Effector memory CD4-positive, alpha-beta T cell (primary cell): ENCODE measurements at regions not wholly inside any gene's neighbourhood (a gene's known extent, or its start where the extent isn't known, plus 50 kb on each side); places are given as distances from the start of the nearest gene placed in this dataset.
"Not testable (repeated sequence)": the region's sequence is repeated elsewhere in the genome, so short reads cannot be mapped to it uniquely, and the experiment has no call there.

Experiments used
- DNase-seq, 3 donors: peaks; one replicate each; pipeline ENCODE4 v3.0.0-alpha.2; 2020
- H3K27ac ChIP-seq: 2 replicates; pipeline ENCODE4 v1.7.0; 2013; ENCODE audit warnings: mild to moderate bottlenecking, low read length, moderate library complexity; ENCODE audit not compliant: insufficient read depth, poor library complexity, severe bottlenecking
- H3K27me3 ChIP-seq: replicated peaks from 2 replicates; pipeline ENCODE4 v1.7.0; 2013; ENCODE audit warnings: mild to moderate bottlenecking, low read length; ENCODE audit not compliant: insufficient read depth, control insufficient read depth, poor library complexity, severe bottlenecking
- H3K36me3 ChIP-seq: 2 replicates; pipeline ENCODE4 v1.7.0; 2013; ENCODE audit warnings: mild to moderate bottlenecking, low read length, moderate library complexity; ENCODE audit not compliant: control insufficient read depth, insufficient read depth
- H3K4me1 ChIP-seq: 2 replicates; pipeline ENCODE4 v1.7.0; 2013; ENCODE audit warnings: low read length, mild to moderate bottlenecking; ENCODE audit not compliant: control insufficient read depth, insufficient read depth, poor library complexity, severe bottlenecking
- H3K4me3 ChIP-seq: 2 replicates; pipeline ENCODE4 v1.7.0; 2013; ENCODE audit warnings: low read length, low read depth, mild to moderate bottlenecking; ENCODE audit not compliant: insufficient read depth, poor library complexity, severe bottlenecking
- H3K9me3 ChIP-seq: 2 replicates; pipeline ENCODE4 v1.7.0; 2013; ENCODE audit warnings: mild to moderate bottlenecking, low read length, moderate library complexity; ENCODE audit not compliant: control insufficient read depth

- Histone ChIP-seq H3K27me3 (no peaks in the 10 kb centered on the region), H3K27ac (no peak overlapping the region), H3K36me3 (no peaks in the 10 kb centered on the region), H3K4me1 (no peaks in the 10 kb centered on the region), H3K4me3 (no peak overlapping the region), H3K9me3 (no peaks in the 10 kb centered on the region)
- no peak for DNase-seq
These were observed 75.2 kb upstream of the ADTRP start for GRCh38 chr6:11853678-11854407.

- Histone ChIP-seq H3K27ac (no peak overlapping the region), H3K4me1 (no peaks in the 10 kb centered on the region), H3K4me3 (no peak overlapping the region), H3K27me3 (no peaks in the 10 kb centered on the region), H3K9me3 (no peaks in the 10 kb centered on the region), H3K36me3 (no peaks in the 10 kb centered on the region)
- DNase-seq: no peak
These were observed 73.6 kb upstream of the ADTRP start for GRCh38 chr6:11852061-11852651.

- no peak overlapping the region for H3K4me3 ChIP-seq
- H3K4me1 ChIP-seq: no peaks in the 10 kb centered on the region
- no peaks in the 10 kb centered on the region for H3K9me3 ChIP-seq
- no peak for DNase-seq
- no peaks in the 10 kb centered on the region for H3K27me3 ChIP-seq
- no peak overlapping the region for H3K27ac ChIP-seq
- H3K36me3 ChIP-seq: no peaks in the 10 kb centered on the region
These were observed 72.8 kb upstream of the ADTRP start for GRCh38 chr6:11851387-11851786.

- DNase-seq: no peak
- H3K36me3 ChIP-seq: no peaks in the 10 kb centered on the region
- no peaks in the 10 kb centered on the region for H3K27me3 ChIP-seq
- no peaks in the 10 kb centered on the region for H3K4me1 ChIP-seq
- H3K27ac ChIP-seq: no peak overlapping the region
- no peaks in the 10 kb centered on the region for H3K9me3 ChIP-seq
- H3K4me3 ChIP-seq: no peak overlapping the region
These were observed 70.5 kb upstream of the ADTRP start for GRCh38 chr6:11848852-11849731.

GRCh38 chr6:11848346-11848651 lies 69.7 kb upstream of the ADTRP start:
- H3K4me1 ChIP-seq: no peaks in the 10 kb centered on the region
- H3K9me3 ChIP-seq: no peaks in the 10 kb centered on the region
- H3K4me3 ChIP-seq: no peak overlapping the region
- no peaks in the 10 kb centered on the region for H3K27me3 ChIP-seq
- no peaks in the 10 kb centered on the region for H3K36me3 ChIP-seq
- no peak for DNase-seq
- no peak overlapping the region for H3K27ac ChIP-seq

GRCh38 chr6:11847515-11848345 lies 69.1 kb upstream of the ADTRP start:
- H3K4me3 ChIP-seq: no peak overlapping the region
- no peak overlapping the region for H3K27ac ChIP-seq
- no peaks in the 10 kb centered on the region for H3K4me1 ChIP-seq
- H3K36me3 ChIP-seq: no peaks in the 10 kb centered on the region
- DNase-seq: no peak
- no peaks in the 10 kb centered on the region for H3K27me3 ChIP-seq
- no peaks in the 10 kb centered on the region for H3K9me3 ChIP-seq

- not testable (repeated sequence) for DNase-seq, H3K27ac ChIP-seq, H3K4me1 ChIP-seq
These were observed 68.5 kb upstream of the ADTRP start for GRCh38 chr6:11847068-11847467.

GRCh38 chr6:11845664-11846577 lies 67.3 kb upstream of the ADTRP start:
- H3K27me3 ChIP-seq: no peaks in the 10 kb centered on the region
- H3K36me3 ChIP-seq: no peaks in the 10 kb centered on the region
- no peak for DNase-seq
- no peaks in the 10 kb centered on the region for H3K4me1 ChIP-seq
- H3K9me3 ChIP-seq: no peaks in the 10 kb centered on the region
- H3K27ac ChIP-seq: no peak overlapping the region
- H3K4me3 ChIP-seq: no peak overlapping the region

More at GRCh38 chr6:11847068-11847467, 68.5 kb upstream of the ADTRP start:
- H3K4me3 ChIP-seq, H3K36me3 ChIP-seq, H3K9me3 ChIP-seq, H3K27me3 ChIP-seq: not testable (repeated sequence)

- H3K4me1 ChIP-seq, H3K4me3 ChIP-seq, H3K27me3 ChIP-seq, H3K27ac ChIP-seq, H3K9me3 ChIP-seq, H3K36me3 ChIP-seq, DNase-seq: not testable (repeated sequence)
These were observed 64.2 kb upstream of the ADTRP start for GRCh38 chr6:11842795-11843194.
